ENCODE measurements at regions not wholly inside any gene's neighbourhood (a gene's known extent, or its start where the extent isn't known, plus 50 kb on each side); places are given as distances from the start of the nearest gene placed in this dataset.

DNA sequence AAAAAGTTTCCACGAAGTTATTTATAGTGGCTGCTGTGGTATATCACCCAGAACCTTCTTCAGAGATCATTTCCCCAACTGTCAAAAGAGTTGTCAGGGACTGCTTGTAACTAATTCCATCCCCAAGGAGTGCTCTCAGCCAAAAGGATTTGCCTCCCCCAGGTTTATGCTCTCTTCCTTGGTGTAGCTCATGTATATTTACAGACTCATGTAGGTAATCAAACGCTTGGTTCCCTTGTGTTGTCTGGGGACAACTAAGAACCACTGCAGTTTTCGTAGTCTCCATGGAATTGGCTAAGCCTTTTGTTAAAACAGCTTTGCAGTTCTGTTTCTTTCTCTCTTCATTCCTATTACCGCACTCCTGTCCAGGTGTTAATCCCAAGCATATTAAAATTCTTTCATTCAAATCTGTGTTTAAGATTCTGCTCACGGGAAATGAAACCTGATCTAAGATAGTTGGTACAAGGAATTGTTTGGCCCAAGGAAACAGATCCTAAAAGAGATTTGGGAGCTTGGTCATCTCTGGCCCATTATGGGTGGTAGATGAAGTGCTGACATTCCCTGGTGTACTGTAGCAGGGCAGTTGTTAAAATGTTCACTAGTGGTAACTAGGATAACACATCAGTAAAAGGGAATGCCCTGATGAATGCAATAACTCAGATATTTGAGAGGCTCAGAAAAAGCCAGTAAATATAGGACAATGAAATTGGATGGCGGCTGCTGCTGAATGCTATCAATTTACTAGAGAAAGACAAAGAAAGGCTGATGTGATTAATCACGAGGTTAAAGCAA is 361.3 kb upstream of the GBE1 start:
- TF ChIP-seq CTCF (IDR thresholded peaks at IDR 0.05) (no peak), POLR2A (IDR thresholded peaks at IDR 0.05) (no peak), POLR2AphosphoS5 (IDR thresholded peaks at IDR 0.05) (no peak)
